HG03139 (cell line): ENCODE measurements at regions not wholly inside any gene's neighbourhood (a gene's known extent, or its start where the extent isn't known, plus 50 kb on each side); places are given as distances from the start of the nearest gene placed in this dataset.
"Not testable (repeated sequence)": the region's sequence is repeated elsewhere in the genome, so short reads cannot be mapped to it uniquely, and the experiment has no call there.

Experiments
- ATAC-seq: cut with Tn5 transposase; IDR thresholded peaks from one replicate; pipeline ENCODE4 v1.9.1; 2021; ENCODE audit not compliant: unreplicated experiment

DNA sequence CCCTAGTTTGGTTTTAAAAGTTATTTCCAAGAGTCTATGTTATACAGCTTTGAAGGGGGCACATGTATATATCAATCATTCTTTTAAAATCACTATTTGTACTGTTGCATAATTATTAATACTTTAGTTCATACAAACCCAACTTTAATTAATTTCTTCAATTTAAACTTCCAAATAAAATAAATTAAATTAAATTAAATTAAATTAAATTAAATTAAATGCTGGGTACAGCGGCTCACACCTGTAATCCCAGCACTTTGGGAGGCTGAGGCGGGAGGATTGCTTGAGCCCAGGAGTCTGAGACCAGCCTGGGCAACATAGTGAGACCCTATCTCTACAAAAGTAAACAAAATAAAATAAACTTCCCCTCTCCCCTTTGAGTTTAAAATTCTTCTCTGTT lies 98.9 kb upstream of the MYO10 start:
- ATAC-seq: not testable (repeated sequence)

GRCh38 chr5:17037751-17038150 lies 101.7 kb upstream of the MYO10 start:
- ATAC-seq: no peak

GRCh38 chr5:17039170-17039569 lies 103.1 kb upstream of the MYO10 start:
- ATAC-seq: no peak

DNA sequence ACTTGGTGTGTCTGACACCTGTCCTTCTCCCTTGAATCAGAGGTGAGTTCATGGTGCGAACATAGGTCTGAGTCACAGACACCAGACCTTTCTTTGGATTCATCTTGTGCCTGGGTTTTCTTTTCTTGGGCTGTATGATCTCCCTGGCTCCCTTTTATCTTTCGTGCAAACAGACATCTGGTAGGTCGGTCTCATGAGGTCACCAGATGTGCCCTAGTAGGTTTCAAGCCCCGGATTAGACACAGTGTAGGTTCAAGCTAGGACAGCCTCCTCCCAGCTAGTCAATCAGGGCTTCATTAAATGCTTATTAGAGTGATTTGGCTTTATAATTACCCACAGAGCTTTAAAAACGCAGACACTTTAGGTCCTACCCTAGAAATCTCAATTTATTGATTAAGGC lies 106.0 kb upstream of the MYO10 start:
- ATAC-seq: no peak

GRCh38 chr5:17046320-17046719 lies 110.2 kb upstream of the MYO10 start:
- ATAC-seq: no peak

GRCh38 chr5:17050236-17050635 lies 114.1 kb upstream of the MYO10 start:
- ATAC-seq: no peak

- ATAC-seq: no peak
Measured at GRCh38 chr5:17054911-17055310, 118.8 kb upstream of the MYO10 start.

- no peak for ATAC-seq
Measured at GRCh38 chr5:17056141-17056631, 120.1 kb upstream of the MYO10 start.

- ATAC-seq: no peak
Measured at GRCh38 chr5:17058438-17058837, 122.3 kb upstream of the MYO10 start.

- no peak for ATAC-seq
Measured at GRCh38 chr5:17061973-17062470, 125.9 kb upstream of the MYO10 start.

DNA sequence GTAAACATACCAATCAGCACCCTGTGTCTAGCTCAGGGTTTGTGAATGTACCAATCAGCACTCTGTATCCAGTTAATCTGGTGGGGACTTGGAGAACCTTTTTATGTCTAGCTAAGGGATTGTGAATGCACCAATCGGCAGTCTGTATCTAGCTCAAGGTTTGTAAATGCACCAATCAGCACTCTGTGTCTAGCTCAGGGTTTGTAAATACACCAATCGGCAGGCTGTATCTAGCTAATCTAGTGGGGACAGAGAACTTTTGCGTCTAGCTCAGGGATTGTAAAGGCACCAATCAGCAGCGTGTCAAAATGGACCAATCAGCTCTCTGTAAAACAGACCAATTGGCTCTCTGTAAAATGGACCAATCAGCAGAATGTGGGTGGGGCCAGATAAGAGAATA lies 126.7 kb upstream of the MYO10 start:
- ATAC-seq: not testable (repeated sequence)

- ATAC-seq: no peak
Measured at GRCh38 chr5:17064241-17064640, 128.2 kb upstream of the MYO10 start.

- no peak for ATAC-seq
Measured at GRCh38 chr5:17065458-17065857, 129.4 kb upstream of the MYO10 start.

- ATAC-seq: not testable (repeated sequence)
Measured at GRCh38 chr5:17066026-17066425, 129.9 kb upstream of the MYO10 start.

- ATAC-seq: no peak
Measured at GRCh38 chr5:17067657-17068392, 131.7 kb upstream of the MYO10 start.

DNA sequence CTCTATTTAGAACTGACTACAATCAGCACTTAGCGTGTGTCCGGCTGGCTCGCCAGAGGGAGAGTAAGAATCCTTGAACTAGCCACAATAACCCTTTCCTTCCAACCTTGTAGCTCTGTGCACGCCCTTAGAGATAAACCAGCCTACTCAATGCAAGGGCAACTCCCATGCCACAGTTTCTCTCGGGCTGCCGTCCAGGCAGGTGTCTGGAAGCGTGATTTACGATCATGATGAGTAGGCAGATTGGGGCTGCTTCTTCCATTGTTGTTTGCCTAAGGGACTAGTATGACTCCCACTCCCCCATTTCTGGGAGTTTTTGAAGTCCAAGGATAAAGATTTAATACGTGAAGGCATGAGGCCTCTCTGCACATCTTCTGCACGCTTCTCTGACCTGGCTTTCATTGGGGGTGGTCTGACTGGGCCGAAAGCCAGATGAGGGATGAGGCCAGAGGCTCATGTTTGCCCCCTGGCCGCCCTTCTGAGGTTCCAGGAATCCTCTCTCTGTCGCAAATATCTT lies 134.0 kb upstream of the MYO10 start:
- ATAC-seq: no peak

- ATAC-seq: no peak
Measured at GRCh38 chr5:17070647-17071046, 134.6 kb upstream of the MYO10 start.

DNA sequence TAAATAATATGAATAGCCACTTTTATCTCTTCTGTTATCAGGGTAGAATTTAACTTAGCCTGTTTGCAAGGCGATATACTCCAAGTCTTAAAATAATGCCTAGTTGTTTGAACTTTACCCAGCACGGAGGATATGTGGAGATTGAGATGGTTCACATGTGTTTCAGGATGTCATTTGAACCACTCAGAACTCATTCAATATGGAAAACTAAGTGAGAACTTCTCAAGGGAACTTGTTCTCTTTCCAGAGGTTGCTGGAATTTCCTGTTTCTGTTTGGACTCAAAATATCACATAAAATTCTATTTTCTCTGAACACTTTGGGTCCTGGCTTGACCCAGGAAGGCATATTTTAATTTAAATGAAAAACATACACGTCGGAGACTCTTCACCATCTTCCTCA lies 139.1 kb upstream of the MYO10 start:
- ATAC-seq: no peak

DNA sequence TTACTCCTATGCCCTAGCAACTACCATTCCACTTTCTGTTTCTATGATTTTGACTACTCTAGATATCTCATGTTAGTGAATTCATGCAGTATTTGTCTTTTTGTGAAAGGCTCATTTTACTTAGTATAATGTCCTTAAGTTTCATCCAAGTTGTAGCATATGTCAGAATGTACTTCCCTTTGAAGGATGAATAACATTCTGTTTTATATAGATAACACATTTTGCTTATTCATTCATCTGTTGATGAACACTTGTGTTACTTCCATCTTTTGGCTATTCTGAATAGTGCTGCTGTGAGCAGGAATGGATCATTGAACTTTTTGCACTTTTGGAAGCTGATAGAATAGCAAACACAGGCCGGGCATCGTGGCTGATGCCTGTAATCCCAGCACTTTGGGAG lies 140.2 kb upstream of the MYO10 start:
- no peak for ATAC-seq

- ATAC-seq: no peak
Measured at GRCh38 chr5:17077440-17078233, 139.8 kb upstream of the BASP1 start.

GRCh38 chr5:17079562-17079961 lies 137.9 kb upstream of the BASP1 start:
- ATAC-seq: no peak

- ATAC-seq: no peak
Measured at GRCh38 chr5:17080361-17080760, 137.1 kb upstream of the BASP1 start.
